GM23338 (cell line): ENCODE measurements at regions not wholly inside any gene's neighbourhood (a gene's known extent, or its start where the extent isn't known, plus 50 kb on each side); places are given as distances from the start of the nearest gene placed in this dataset.

Source experiments
- CREB1 ChIP-seq: fragments of 250-450 bp; sonication (Bioruptor Pico); IDR thresholded peaks from 2 replicates; pipeline ENCODE4 v1.5.0; 2020; ENCODE audit warnings: low read depth, mild to moderate bottlenecking, moderate library complexity
- EZH2 ChIP-seq: fragments of 200-600 bp; sonication (generic); IDR thresholded peaks from one replicate; pipeline ENCODE4 v1.8.0; 2017; ENCODE audit warnings: antibody characterized with exemption, mild to moderate bottlenecking, low read depth; ENCODE audit not compliant: unreplicated experiment
- TF ChIP-seq, protein P1 (sequence below), 2 experiments: fragments of 200-600 bp in 1 of 2; sonication (generic) in 1 of 2; conservative IDR thresholded peaks; 2 replicates each; pipeline versions ENCODE4 v1.5.1 to v1.6.1; 2016 to 2017; ENCODE audit warnings: antibody characterized with exemption in 2 of 2, low read depth in 2 of 2, mild to moderate bottlenecking in 2 of 2, moderate library complexity in 1 of 2
- TF ChIP-seq, protein P2 (sequence below): IDR thresholded peaks from one replicate; pipeline ENCODE4 v1.6.1; 2018; ENCODE audit warnings: antibody characterized with exemption; ENCODE audit not compliant: unreplicated experiment

DNA sequence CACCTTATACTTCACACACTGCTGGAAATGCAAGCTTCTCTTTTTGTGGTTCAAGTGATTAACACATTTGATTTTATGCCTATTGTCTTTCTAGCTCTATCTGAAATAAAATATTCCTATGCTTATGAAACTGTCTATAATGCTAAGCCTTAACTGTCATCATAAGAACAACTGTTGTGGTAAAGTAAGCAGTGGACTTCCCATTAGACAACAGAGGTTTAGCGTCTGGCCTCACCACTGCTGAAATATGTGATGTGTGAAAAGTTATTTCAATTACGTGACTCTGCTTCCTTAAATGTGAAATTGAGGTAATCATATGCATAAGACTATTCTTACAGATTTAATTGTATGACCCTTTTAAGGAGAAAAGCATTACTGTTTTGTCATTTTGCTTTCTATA is 140.2 kb upstream of the LYSMD4 start:
- TF ChIP-seq, protein P1, sequence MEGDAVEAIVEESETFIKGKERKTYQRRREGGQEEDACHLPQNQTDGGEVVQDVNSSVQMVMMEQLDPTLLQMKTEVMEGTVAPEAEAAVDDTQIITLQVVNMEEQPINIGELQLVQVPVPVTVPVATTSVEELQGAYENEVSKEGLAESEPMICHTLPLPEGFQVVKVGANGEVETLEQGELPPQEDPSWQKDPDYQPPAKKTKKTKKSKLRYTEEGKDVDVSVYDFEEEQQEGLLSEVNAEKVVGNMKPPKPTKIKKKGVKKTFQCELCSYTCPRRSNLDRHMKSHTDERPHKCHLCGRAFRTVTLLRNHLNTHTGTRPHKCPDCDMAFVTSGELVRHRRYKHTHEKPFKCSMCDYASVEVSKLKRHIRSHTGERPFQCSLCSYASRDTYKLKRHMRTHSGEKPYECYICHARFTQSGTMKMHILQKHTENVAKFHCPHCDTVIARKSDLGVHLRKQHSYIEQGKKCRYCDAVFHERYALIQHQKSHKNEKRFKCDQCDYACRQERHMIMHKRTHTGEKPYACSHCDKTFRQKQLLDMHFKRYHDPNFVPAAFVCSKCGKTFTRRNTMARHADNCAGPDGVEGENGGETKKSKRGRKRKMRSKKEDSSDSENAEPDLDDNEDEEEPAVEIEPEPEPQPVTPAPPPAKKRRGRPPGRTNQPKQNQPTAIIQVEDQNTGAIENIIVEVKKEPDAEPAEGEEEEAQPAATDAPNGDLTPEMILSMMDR (conservative IDR thresholded peaks at IDR 0.05; ENCODE audit: low read depth in 2 of 2) = no peak
- no peak for TF ChIP-seq CREB1 (CRISPR knock-in tag)
- TF ChIP-seq EZH2 = no peak
- TF ChIP-seq, protein P2, sequence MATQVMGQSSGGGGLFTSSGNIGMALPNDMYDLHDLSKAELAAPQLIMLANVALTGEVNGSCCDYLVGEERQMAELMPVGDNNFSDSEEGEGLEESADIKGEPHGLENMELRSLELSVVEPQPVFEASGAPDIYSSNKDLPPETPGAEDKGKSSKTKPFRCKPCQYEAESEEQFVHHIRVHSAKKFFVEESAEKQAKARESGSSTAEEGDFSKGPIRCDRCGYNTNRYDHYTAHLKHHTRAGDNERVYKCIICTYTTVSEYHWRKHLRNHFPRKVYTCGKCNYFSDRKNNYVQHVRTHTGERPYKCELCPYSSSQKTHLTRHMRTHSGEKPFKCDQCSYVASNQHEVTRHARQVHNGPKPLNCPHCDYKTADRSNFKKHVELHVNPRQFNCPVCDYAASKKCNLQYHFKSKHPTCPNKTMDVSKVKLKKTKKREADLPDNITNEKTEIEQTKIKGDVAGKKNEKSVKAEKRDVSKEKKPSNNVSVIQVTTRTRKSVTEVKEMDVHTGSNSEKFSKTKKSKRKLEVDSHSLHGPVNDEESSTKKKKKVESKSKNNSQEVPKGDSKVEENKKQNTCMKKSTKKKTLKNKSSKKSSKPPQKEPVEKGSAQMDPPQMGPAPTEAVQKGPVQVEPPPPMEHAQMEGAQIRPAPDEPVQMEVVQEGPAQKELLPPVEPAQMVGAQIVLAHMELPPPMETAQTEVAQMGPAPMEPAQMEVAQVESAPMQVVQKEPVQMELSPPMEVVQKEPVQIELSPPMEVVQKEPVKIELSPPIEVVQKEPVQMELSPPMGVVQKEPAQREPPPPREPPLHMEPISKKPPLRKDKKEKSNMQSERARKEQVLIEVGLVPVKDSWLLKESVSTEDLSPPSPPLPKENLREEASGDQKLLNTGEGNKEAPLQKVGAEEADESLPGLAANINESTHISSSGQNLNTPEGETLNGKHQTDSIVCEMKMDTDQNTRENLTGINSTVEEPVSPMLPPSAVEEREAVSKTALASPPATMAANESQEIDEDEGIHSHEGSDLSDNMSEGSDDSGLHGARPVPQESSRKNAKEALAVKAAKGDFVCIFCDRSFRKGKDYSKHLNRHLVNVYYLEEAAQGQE = no peak
